ENCODE measurements at regions not wholly inside any gene's neighbourhood (a gene's known extent, or its start where the extent isn't known, plus 50 kb on each side); places are given as distances from the start of the nearest gene placed in this dataset.
A peak's percentile ranks its signal among the peaks of the same experiment; 100 is the strongest.

- DNase-seq (ENCODE audit: low spot score) = no peak
Observed at GRCh38 chr1:221431961-221432360, 309.9 kb downstream of the DUSP10 start.

- DNase-seq (ENCODE audit: low spot score) = peak; percentile 66
Observed at GRCh38 chr1:221435504-221435904, 306.4 kb downstream of the DUSP10 start.

GRCh38 chr1:221437171-221437570, 304.7 kb downstream of the DUSP10 start:
- DNase-seq (ENCODE audit: low spot score) = peak; percentile 16

GRCh38 chr1:221437926-221438325, 304.0 kb downstream of the DUSP10 start:
- DNase-seq (ENCODE audit: low spot score) = peak; percentile 30

GRCh38 chr1:221439008-221439746, 302.7 kb downstream of the DUSP10 start:
- DNase-seq (ENCODE audit: low spot score) = peak; percentile 40

GRCh38 chr1:221439747-221440501, 302.0 kb downstream of the DUSP10 start:
- DNase-seq (ENCODE audit: low spot score) = peak; percentile 76

GRCh38 chr1:221440658-221441057, 301.2 kb downstream of the DUSP10 start:
- DNase-seq (ENCODE audit: low spot score) = peak; percentile 12

GRCh38 chr1:221442056-221442455, 299.8 kb downstream of the DUSP10 start:
- DNase-seq (ENCODE audit: low spot score) = no peak

GRCh38 chr1:221444346-221444745, 297.5 kb downstream of the DUSP10 start:
- DNase-seq (ENCODE audit: low spot score) = no peak

- DNase-seq (ENCODE audit: low spot score) = no peak
Observed at GRCh38 chr1:221448585-221449175, 293.2 kb downstream of the DUSP10 start.

- no peak for DNase-seq (ENCODE audit: low spot score)
Observed at GRCh38 chr1:221449194-221449593, 292.7 kb downstream of the DUSP10 start.

- peak; percentile 35 for DNase-seq (ENCODE audit: low spot score)
Observed at GRCh38 chr1:221449801-221450470, 292.0 kb downstream of the DUSP10 start.

GRCh38 chr1:221451741-221452140, 290.1 kb downstream of the DUSP10 start:
- DNase-seq (ENCODE audit: low spot score) = no peak

- no peak for DNase-seq (ENCODE audit: low spot score)
Observed at GRCh38 chr1:221454096-221454495, 287.8 kb downstream of the DUSP10 start.

- DNase-seq (ENCODE audit: low spot score) = no peak
Observed at GRCh38 chr1:221456918-221457317, 285.0 kb downstream of the DUSP10 start.

- DNase-seq (ENCODE audit: low spot score) = peak; percentile 5
Observed at GRCh38 chr1:221457685-221458446, 284.0 kb downstream of the DUSP10 start.

- DNase-seq (ENCODE audit: low spot score) = peak; percentile 68
Observed at GRCh38 chr1:221458447-221459156, 283.3 kb downstream of the DUSP10 start.

- DNase-seq (ENCODE audit: low spot score) = no peak
Observed at GRCh38 chr1:221459558-221459957, 282.3 kb downstream of the DUSP10 start.

GRCh38 chr1:221462345-221462744, 279.5 kb downstream of the DUSP10 start:
- no peak for DNase-seq (ENCODE audit: low spot score)

GRCh38 chr1:221468546-221468945, 273.3 kb downstream of the DUSP10 start:
- DNase-seq (ENCODE audit: low spot score) = peak; percentile 11

- DNase-seq (ENCODE audit: low spot score) = no peak
Observed at GRCh38 chr1:221469476-221469875, 272.4 kb downstream of the DUSP10 start.

All from GM03348 (cell line).